ENCODE measurements at regions not wholly inside any gene's neighbourhood (a gene's known extent, or its start where the extent isn't known, plus 50 kb on each side); places are given as distances from the start of the nearest gene placed in this dataset.

- ATAC-seq = no peak
Observed at GRCh38 chr10:109187677-109188076, 735.6 kb downstream of the XPNPEP1 start.

DNA sequence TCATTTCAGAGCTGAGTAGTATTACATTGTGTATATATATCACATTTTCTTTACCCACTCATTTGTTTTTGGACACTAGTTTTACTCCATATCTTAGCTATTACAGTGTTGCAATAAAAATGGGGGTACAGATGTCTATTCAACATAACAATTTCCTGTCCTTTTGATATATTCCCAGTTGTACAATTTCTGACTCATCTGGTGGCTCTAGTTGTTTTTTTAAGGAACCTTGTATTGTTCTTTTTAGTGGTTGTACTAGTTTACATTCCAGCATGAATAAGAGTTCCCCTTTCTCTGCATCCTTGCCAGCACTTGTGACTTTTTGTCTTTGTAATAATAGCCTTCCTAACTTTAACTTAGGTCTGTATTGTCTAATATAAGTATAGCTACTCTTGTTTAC, 739.9 kb downstream of the XPNPEP1 start:
- Histone ChIP-seq H3K4me3 (ENCODE audit: low read depth in 2 of 2, low read length in 2 of 2) (no peak overlapping the region), H3K36me3 (ENCODE audit: control insufficient read depth, insufficient read depth, low read length) (no peaks in the 10 kb centered on the region), H3K4me1 (ENCODE audit: control insufficient read depth, insufficient read depth, low read length) (no peaks in the 10 kb centered on the region), H3K9me3 (ENCODE audit: control insufficient read depth, insufficient read depth, low read depth, low read length) (peaks cover 6% of the 10 kb centered on the region), H3K27ac (ENCODE audit: low read length) (no peak overlapping the region), H3K27me3 (ENCODE audit: control insufficient read depth, insufficient read depth, low read length) (no peaks in the 10 kb centered on the region)
- in situ Hi-C loops (cut with HindIII; ENCODE audit: low pct_unique_long_range_greater_than_20kb, low sequenced_read_pairs) = no loop called here
- ChIA-PET CTCF (no interaction called here), POLR2A (no interaction called here)
- no TSS peak for BruUV-seq (replicated peaks)
- TF ChIP-seq REST (IDR thresholded peaks at IDR 0.05; ENCODE audit: insufficient read depth in 1 of 2, low read depth in 2 of 2, low read length in 1 of 2) = no peak
- no peak for TF ChIP-seq SIN3A (IDR thresholded peaks at IDR 0.05; ENCODE audit: borderline replicate concordance, insufficient read depth, low read depth, low read length)
- TF ChIP-seq CTCF (IDR thresholded peaks at IDR 0.05) = no peak
- no peak for TF ChIP-seq POLR2AphosphoS5 (IDR thresholded peaks at IDR 0.05; ENCODE audit: low read depth, low read length)
- no peak for TF ChIP-seq TCF7L2 (IDR thresholded peaks at IDR 0.05; ENCODE audit: low read depth, low read length)
- ATAC-seq = no peak
- intact Hi-C loops (cut with micrococcal nuclease; ENCODE audit: unreplicated experiment) = no loop called here
- no peak for DNase-seq (ENCODE audit: low read depth, low spot score)

More at GRCh38 chr10:109187677-109188076, 735.6 kb downstream of the XPNPEP1 start:
- no peak overlapping the region for H3K4me3 ChIP-seq (ENCODE audit: low read depth in 2 of 2, low read length in 2 of 2)
- in situ Hi-C loops (cut with HindIII; ENCODE audit: low pct_unique_long_range_greater_than_20kb, low sequenced_read_pairs) = no loop called here
- ChIA-PET POLR2A (no interaction called here), CTCF (no interaction called here)
- no peaks in the 10 kb centered on the region for H3K4me1 ChIP-seq (ENCODE audit: control insufficient read depth, insufficient read depth, low read length)
- no TSS peak for BruUV-seq (replicated peaks)
- H3K27ac ChIP-seq (ENCODE audit: low read length) = no peak overlapping the region
- TF ChIP-seq SIN3A (IDR thresholded peaks at IDR 0.05; ENCODE audit: borderline replicate concordance, insufficient read depth, low read depth, low read length) = no peak
- no peak for TF ChIP-seq CTCF (IDR thresholded peaks at IDR 0.05)
- TF ChIP-seq TCF7L2 (IDR thresholded peaks at IDR 0.05; ENCODE audit: low read depth, low read length) = no peak
- no peak for TF ChIP-seq REST (IDR thresholded peaks at IDR 0.05; ENCODE audit: insufficient read depth in 1 of 2, low read depth in 2 of 2, low read length in 1 of 2)
- no peak for TF ChIP-seq POLR2AphosphoS5 (IDR thresholded peaks at IDR 0.05; ENCODE audit: low read depth, low read length)
- peaks cover 16% of the 10 kb centered on the region for H3K9me3 ChIP-seq (ENCODE audit: control insufficient read depth, insufficient read depth, low read depth, low read length)
- H3K27me3 ChIP-seq (ENCODE audit: control insufficient read depth, insufficient read depth, low read length) = no peaks in the 10 kb centered on the region
- no peak for DNase-seq (ENCODE audit: low read depth, low spot score)
- H3K36me3 ChIP-seq (ENCODE audit: control insufficient read depth, insufficient read depth, low read length) = no peaks in the 10 kb centered on the region
- intact Hi-C loops (cut with micrococcal nuclease; ENCODE audit: unreplicated experiment) = no loop called here

Data from Panc1 (cell line).